PFSK-1 (cell line): ENCODE measurements at regions not wholly inside any gene's neighbourhood (a gene's known extent, or its start where the extent isn't known, plus 50 kb on each side); places are given as distances from the start of the nearest gene placed in this dataset.

ENCODE experiments used
- POLR2AphosphoS5 ChIP-seq: IDR thresholded peaks from 2 replicates; pipeline ENCODE4 v1.6.1; 2012; ENCODE audit warnings: low read depth, mild to moderate bottlenecking, control low read depth, low read length, moderate library complexity
- SIN3A ChIP-seq: IDR thresholded peaks from 2 replicates; pipeline ENCODE4 v1.6.1; 2012; ENCODE audit warnings: mild to moderate bottlenecking, low read length, moderate library complexity, borderline replicate concordance; ENCODE audit not compliant: insufficient read depth
- TAF1 ChIP-seq: IDR thresholded peaks from 2 replicates; pipeline ENCODE4 v1.6.1; 2012; ENCODE audit warnings: low read length, control low read depth, borderline replicate concordance; ENCODE audit not compliant: insufficient read depth

- TF ChIP-seq POLR2AphosphoS5 (no peak), TAF1 (no peak), SIN3A (no peak)
These were observed 414.8 kb upstream of the NMUR2 start for GRCh38 chr5:152819891-152820290.
